Pons (tissue), 1 donor: ENCODE measurements at regions not wholly inside any gene's neighbourhood (a gene's known extent, or its start where the extent isn't known, plus 50 kb on each side); places are given as distances from the start of the nearest gene placed in this dataset.
"Not testable (repeated sequence)": the region's sequence is repeated elsewhere in the genome, so short reads cannot be mapped to it uniquely, and the experiment has no call there.

Experiments used
- DNase-seq: peaks from one replicate; pipeline ENCODE4 v3.0.0-alpha.2; 2016; ENCODE audit warnings: low spot score

DNA sequence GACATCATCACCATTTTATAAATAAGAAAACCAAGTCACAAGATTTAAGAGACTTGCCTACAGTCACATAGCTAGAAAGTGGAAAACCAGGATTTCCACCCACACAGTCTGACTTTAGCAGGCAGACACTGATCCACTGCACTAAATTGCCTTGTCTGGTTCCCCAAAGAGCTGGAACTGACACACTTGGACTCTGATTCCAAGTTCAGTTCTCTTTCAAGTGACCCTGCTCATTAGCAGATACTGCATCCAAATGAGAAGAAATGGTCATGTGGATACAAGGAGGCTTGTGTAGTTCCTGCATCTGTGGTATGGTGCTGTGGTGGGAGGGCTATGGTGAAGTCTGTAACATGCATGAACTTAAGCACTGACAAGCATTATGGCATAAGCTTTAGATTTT lies 180.1 kb upstream of the MKLN1 start:
- peak; percentile 28 for DNase-seq

DNA sequence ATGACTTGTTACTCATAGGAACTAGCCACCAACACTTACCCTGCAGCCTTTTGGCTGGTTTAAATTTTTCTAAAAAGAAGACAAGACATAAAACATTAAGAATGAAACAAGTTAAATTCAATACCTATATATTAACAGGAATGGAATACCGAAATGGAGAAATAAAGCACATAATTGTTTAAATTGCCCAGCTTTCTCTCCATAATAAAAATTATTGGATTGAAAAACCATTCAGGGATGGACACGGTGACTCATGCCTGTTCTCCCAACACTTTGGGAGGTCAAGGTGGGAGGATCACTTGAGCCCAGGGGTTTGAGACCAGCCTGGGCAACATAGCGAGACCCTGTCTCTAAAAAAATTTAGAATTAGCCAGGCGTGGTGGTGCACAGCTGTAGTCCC lies 179.4 kb upstream of the MKLN1 start:
- no peak for DNase-seq

DNA sequence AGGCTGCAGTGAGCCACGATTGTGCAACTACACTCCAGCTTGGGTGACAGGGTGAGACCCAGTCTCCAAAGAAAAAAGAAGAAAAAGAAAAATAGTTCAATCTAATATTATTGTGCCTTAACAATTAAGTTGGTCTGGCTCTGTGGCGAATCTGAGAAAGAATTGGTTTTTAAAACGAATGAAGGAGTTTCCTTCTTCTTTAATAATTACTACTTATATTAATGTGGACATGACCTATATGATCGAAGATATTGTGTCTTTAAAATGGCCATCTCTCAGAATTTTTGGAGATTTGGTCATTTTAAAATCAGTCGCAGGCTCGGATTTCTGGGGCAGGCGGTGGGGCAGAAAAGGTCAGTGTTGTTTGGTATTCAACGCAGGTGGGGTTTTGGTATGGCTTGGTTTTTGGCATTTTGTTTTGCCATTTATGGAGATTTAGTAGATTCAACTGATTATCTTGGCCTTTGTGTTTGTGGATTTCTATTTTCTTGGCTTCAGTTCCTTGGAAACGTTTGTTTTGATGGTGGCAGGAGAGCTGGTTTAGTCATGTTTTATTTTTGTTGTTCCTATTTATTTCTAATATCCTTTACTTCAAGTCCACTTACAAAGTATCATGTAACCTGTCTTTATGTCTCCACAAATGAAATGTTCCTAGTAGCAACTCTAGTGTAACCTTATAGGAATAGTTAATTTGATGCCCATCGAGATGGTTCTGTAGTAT lies 178.8 kb upstream of the MKLN1 start:
- no peak for DNase-seq

DNA sequence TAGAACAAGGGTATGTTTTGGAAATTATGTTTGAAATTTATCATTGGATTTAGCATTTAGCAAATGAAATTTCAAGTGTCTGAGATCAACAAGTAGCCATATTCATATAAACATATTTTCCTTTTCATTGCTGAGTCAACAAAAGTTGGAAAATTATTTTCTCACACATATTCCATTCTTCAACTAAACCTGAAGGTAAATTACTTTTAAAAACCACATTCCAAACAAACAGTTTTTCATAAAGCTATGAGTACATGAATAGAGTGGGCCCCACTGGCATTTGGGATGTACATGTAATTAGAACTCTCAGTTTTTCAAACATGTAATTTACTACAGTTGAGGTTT lies 178.3 kb upstream of the MKLN1 start:
- no peak for DNase-seq

DNA sequence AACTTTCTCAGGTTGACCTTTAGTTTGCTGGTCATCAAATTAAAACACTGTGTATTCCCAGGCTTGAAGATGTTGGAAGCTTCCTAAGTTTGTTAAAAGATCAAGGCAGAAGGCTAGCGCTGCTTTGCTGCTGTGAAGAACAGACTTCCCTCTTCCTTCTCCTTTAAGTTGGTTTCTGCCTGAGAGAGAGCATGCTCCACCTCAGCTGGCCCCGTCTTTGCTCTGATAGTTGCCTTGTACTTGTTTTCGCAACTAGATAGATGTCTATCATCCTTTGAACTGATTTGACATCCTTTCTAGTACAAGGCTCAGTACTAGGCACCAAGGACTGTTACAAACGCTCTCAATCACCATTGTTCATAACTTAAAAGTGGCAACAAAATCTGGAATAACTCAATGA lies 177.8 kb upstream of the MKLN1 start:
- DNase-seq = no peak

DNA sequence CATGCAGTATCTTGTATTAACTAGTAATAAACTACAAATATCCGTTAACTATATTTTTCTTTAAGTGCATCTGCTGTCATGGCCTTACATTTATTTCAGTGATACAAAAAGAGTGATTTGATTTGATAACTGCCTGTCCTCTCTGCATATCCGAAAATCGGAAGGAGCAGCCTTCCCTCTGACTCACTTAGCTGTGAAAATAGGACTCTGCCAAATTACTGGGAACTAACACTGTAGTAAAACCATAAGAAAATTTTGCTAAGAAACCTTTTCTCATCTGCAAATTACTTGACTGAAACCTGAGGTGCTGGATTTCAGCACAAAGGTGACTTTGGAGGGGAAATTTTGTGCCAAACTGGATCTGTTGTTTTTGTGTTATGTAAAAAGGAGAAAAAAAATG lies 176.6 kb upstream of the MKLN1 start:
- no peak for DNase-seq

DNA sequence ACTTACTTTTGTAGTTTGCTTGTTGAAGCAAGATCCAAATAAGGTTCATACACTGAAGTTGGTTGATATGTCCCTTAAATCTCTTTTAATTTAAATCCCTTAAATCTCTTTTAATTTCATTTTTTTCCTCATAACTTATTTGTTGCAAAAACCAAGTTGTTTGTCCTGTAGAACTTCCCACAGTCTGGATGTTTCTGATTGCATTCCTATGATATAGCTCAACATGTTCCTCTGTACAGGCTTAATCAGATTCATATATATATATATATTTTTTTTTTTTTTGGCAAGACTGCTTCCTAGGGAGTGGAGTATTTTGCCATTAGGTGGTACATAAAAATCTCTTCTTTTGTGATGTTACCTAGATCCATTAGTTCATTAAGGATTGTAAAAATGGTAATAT lies 174.9 kb upstream of the MKLN1 start:
- no peak for DNase-seq

DNA sequence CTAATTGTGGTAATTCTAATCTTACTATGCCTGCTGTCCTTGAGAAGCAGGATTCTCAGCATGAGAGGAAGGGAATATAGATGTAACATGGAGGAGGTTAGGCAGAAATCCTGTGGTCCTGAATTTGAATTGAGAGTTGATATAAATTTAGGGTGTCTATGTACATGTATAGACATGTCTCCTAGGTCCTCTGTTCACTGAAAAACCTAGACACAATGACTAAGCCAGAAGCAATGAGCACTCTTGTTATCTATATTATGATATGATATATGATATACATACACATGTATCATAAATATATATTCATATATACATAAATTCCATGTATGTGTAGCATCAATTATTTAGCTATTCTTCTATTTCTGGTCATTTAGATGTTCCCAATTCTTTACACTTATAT lies 173.3 kb upstream of the MKLN1 start:
- DNase-seq = no peak

DNA sequence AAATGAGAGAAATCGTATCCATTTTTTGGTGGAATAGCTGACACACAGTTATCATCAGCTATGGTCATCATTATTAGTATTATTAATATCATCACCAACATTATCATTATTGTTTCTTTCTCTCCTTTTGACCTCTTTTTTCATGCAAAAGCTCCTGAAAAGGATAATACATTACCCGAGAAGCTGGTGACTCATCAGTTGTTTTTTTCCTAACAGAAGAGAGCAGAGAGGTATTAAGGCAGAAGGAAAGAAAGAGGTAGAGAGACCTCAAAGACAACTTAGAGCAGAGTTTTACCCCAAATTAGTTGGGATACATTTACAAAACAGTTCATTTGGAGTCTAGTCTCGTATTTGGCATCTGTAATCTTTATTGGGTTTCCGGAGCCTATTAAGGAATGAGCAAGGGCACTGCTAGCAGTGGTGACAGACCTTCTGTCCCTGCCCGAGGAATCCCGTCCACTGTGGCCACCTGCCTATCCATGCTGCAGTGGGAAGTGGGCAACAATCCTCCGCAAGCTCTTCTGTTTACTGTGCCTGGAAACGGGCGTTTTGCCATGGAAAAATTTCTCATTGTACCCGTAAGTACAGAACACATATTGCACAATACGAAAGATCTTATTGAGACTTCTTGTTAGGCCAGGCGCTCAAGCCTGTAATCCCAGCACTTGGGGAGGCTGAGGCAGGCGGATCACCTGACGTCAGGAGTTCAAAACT lies 170.0 kb upstream of the MKLN1 start:
- DNase-seq = no peak

DNA sequence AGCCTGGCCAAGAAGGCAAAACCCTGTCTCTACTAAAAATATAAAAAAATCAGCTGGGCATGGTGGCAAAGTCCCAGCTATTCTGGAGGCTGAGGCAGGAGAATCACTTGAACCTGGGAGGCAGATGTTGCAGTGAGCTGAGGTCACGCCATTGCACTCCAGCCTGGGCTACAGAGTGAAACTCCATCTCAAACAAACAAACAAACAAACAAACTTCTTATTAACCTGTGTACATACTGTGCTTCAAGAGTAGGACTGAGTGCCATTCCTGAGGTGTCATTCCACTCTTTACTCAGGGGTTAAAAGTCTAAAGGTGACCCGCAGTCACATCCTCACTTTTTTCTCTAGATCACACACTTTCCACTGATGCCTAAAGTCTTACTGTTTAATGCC lies 169.4 kb upstream of the MKLN1 start:
- DNase-seq = not testable (repeated sequence)

DNA sequence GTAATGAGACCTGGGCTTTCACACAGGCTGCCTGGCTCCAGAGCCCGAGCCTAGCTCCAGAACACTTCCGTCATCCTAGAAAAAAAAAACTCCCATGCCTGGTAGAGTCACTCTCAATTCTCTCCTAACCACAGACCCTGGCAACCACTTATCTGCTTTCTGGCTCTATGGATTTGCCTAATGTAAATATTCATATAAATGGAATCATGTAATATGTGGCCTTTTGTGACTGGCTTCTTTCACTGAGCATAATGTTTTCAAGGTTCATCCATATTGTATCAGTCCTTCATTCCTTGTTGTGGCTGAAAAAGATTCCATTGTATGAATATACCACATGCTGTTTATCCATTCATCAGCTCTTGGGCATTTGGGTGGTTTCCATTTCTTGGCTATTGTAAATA lies 167.7 kb upstream of the MKLN1 start:
- peak; percentile 78 for DNase-seq

DNA sequence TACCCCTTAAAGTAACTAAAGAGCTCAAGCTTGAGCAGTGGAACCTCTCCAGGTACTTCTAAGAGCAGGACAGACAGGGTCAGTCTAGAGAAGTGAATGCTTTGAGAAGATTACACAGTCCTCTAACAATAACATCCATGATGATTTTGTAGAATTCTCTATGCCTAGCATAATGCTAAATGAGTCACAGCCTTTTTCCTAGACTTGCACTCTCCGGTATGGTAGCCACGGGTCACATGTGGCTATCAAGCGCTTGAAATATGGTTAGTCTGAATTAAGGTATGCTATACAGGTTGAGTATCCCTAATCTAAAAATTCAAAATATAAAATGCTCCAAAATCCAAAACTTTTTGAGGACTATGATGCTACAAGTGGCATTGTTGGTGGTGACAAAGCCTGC lies 166.6 kb upstream of the MKLN1 start:
- DNase-seq = no peak

DNA sequence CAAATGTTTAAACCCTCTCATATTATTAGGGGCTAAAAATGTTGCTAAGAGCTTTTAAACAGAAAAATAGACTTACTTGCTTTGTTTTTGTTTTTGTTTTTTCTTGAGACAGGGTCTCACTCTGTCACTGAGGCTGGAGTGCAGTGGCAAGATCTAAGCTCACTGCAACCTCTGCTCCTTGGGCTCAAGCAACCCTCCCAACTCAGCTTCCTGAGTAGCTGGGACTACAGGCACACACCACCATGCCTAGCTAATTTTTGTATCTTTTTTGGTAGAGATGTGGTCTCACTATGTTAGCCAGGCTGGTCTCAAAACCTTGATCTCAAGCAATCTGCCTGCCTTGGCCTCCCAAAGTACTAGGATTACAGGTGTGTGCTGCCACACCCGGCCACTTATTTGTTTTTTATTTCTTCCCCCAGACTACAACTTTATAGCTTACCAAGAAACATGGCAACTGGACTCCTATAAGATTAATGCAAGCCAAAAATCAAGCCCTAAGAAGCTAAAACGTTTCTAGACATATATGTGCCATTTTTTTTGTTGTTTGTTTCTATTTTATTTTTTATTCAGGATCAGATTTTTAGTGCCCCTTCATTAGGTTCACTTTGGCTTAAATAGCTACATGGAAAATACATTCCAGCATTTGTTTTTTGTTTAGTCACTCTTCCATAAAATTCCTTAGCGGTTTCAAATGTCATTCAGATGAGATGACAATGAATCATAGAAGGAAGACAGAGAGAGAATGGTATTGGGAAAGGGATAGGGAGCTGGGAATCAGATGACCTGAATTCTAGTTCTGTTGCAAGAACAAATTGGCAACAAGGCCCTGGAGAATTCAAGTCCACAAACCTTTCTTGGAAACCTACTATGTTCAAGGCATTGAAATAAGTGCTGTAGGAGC lies 163.4 kb upstream of the MKLN1 start:
- DNase-seq = no peak

DNA sequence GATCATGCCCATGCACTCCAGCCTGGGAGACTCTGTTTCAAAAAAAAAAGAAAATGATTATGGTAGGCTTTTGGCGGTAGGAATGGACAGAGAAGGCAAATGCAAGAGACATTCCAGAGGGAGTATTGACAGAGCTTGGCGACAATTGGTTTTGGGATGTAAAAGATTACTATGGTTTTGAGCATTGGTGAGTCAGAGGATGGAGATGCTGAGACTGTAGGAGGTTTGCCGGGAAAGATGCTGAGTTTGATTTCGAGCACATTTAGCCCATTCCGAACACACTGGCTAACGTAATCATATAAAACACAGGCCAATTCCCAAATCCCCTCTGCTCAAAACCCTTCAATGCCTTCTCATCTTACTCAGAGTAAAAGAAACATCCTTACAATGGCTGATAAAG lies 161.6 kb upstream of the MKLN1 start:
- no peak for DNase-seq

DNA sequence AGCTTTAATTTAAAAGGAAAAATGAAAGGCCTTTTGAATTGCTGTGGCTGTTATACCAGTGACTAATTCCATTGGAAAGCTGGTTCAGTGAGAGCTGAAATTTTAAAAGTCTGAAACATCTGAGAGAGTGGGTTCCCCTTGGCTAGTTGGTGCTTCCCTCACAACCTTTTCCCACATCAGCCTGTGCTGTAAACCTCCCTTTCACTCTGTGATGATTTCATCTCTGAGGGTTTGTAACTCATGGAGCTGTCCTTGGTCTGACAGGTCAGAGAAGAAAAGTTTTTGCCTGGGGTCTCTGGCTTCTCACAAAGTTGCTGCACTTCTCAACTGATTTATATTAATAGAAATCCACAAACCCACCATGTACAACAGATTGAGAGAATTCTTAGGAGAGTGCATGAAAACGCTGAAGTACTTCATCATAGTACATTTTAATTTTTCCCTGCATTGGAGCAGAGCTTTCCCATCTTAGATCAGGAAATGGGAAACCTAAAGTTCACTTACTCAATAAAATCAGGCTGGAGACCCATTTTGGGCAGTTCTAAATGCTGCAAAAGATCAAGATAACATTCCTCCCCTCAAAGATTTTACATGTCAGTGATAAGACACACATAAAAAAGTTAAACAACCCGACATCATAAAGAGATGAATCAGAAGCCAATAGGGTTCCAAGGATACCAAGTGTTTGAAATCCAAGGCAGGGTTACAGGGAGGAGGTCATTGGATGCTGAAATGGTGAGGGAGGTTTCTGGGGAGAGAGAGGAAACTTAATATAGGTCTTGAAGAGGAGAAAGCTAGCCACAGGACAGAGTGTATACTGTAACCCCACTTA lies 157.0 kb upstream of the MKLN1 start:
- no peak for DNase-seq

DNA sequence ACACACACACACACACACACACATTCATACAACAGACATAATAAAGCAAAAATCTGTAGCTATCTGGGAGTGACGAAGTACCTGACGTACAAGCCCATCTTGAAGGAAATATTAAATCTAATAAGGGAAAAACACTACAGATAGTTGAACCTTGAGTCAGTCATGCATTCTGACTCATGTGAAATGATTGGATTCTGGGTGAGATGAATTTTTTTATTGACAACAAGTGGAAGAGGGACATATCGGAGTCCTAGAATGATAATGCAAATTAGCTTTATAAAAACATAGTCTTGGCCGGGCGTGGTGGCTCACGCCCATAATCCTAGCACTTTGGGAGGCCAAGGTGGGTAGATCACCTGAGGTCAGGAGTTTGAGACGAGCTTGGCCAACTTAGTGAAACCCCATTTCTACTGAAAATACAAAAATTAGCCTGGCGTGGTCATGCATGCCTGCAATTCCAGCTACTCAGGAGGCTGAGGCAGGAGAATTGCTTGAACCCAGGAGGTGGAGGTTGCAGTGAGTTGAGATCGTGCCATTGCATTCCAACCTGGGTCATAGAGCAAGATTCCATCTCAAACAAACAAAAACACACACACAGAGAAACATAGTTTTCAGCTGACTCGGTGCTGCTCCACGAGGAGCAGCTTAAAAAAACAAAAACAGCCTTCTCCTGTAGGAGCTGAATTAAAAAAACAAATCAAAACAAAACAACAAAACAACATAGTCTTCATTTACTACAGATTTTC lies 154.4 kb upstream of the MKLN1 start:
- no peak for DNase-seq

DNA sequence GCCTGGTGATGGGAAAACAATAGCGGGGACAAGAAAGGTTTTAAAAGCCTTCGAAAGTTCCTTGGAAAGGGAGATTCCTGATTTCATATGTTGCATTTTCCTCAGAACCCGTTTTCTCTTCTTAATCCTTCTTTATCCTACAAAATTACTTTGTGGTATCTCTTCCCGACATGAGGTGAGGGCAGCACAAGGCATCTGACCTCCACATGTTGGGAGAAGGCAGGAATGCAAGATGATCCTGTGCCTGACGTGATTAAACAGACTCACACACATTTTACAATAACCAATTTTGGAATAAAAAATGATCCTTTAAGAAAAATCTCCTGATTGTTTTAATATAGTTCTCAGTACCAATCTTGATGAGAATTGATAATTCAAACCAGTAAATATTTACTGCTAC lies 153.3 kb upstream of the MKLN1 start:
- DNase-seq = no peak

DNA sequence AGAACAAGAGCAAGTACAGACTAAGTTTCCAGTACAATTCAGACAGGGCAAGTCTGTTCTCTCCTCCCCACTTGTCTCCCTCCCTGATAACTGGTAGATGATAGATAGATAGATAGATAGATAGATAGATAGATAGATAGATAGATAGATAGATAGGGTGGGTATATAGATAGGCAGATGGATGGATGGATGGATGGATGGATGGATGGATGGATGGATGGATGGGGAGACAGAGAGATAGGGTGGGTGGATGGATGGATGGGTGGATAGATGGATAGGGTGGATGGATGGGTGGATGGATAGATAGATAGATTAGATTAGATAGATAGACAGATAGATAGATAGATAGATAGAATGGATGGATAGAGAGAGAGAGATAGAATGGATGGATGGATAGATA lies 152.8 kb upstream of the MKLN1 start:
- no peak for DNase-seq

DNA sequence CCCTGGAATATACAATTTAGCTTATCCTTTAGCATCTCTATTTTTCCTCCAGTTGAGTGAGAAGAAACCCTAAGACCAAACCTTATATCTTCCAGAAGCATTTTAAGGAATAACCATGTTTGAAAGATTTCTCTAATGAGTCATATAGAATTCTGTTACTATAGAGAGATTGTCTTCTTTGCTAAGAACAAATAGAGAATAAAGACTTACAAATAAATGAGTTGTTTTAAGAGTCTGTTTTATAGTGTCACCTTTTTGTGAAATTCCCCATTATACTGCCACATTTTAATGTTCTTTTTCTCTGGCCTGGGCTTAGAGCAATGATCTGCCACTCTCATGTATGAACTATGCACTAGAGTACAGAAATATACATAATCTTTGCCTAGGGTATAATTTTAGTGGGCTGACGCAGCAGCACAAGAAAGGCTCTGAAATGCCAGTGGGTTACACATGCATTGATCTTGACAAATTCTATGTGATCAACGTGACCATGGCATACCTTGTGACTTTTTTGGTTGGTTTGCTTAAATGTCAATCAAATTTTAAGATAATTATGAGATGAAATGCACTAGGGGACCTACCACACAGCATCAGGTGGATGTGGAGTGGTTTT lies 145.1 kb upstream of the MKLN1 start:
- no peak for DNase-seq

DNA sequence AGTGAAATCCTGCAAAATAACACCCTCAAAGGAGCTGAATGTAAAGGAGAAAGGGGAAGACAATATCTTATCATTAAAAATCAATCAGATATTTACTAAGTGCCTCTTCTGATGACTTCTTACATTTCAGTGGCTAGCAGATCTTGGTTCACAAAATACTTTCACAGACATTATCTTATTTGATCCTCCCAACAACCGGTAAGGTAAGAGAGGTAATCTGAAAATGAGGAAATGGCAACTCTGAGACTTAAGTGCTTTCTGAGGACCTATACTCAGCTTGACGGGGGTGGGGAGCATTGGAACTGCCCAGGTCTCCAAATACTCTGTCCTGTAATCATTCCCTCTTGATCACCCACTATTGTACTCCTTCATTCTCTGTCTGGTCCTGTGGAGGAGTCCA lies 144.6 kb upstream of the MKLN1 start:
- no peak for DNase-seq

DNA sequence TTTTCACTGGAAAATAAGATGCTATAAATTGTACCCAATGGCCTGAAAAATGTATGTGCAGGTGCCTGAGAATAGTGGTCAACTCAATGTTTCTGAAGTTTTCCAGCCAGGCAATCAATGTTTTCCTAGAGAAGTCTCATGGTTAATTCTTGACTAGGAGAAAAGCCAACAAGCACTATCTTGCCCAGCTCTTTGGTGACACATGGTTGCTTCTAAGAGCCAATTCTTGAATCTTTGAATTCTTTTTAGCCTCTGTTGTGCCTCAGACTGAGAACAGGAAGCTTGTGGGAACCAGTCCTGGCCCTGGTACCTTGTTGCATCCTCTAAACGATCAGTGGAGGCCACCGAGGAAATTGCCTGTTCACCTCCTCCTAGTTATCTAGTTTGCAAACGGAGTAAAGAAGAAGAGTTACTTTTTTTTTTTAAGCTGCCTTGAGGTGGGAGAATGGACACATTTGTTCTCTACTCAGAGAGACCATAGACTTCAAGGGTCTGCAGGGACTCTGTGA lies 144.0 kb upstream of the MKLN1 start:
- no peak for DNase-seq
